GM12875 (cell line): ENCODE measurements at regions not wholly inside any gene's neighbourhood (a gene's known extent, or its start where the extent isn't known, plus 50 kb on each side); places are given as distances from the start of the nearest gene placed in this dataset.

Source experiments
- H3K4me3 ChIP-seq: one replicate; pipeline ENCODE4 v1.5.1; 2011; ENCODE audit warnings: low read depth, low read length, control low read depth
- TF ChIP-seq, protein P1 (sequence below): IDR thresholded peaks from 2 replicates; pipeline ENCODE4 v1.5.1; 2011; ENCODE audit warnings: low read depth, mild to moderate bottlenecking, control low read depth, inconsistent platforms, low read length, moderate library complexity, borderline replicate concordance; ENCODE audit not compliant: insufficient read depth

DNA sequence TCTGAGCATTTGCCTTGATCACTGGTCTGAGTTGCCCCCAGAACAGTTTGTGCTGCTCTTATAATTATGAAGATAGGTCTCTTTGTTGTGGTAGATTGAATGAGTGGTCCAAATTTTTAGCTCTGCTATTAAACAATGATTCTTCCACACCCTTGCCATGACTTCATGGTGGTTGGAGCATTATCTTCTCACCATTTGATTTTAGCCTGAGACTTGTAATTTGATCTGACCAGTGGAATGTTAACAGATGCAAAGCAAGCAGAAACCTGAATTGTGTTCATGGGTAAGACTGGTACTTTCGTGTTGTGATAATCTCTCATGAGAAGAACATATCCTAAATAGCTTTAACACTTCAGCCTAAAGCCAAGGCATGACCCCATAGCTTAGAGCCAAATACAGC, 139.1 kb downstream of the TFPI2 start:
- no peak overlapping the region for H3K4me3 ChIP-seq
- TF ChIP-seq, protein P1, sequence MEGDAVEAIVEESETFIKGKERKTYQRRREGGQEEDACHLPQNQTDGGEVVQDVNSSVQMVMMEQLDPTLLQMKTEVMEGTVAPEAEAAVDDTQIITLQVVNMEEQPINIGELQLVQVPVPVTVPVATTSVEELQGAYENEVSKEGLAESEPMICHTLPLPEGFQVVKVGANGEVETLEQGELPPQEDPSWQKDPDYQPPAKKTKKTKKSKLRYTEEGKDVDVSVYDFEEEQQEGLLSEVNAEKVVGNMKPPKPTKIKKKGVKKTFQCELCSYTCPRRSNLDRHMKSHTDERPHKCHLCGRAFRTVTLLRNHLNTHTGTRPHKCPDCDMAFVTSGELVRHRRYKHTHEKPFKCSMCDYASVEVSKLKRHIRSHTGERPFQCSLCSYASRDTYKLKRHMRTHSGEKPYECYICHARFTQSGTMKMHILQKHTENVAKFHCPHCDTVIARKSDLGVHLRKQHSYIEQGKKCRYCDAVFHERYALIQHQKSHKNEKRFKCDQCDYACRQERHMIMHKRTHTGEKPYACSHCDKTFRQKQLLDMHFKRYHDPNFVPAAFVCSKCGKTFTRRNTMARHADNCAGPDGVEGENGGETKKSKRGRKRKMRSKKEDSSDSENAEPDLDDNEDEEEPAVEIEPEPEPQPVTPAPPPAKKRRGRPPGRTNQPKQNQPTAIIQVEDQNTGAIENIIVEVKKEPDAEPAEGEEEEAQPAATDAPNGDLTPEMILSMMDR: no peak

DNA sequence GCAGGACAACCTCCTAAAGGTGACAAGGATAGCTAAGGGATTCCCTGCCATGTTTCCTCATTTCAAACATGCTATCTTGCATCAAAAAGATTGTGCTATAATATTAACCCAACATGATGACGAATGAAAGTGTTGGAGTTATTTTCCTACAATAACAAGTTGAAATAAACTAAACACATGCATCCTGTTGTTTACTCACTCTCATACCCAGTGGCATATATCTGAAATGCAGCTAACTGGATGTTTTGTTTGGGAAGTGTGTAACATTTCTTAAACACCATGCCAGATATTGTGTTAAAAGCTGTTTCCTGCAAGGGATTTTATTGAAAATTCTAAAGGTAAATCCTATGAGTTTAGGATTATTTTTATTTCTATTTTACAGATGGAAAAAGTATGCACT, 139.6 kb downstream of the TFPI2 start:
- TF ChIP-seq, protein P1: no peak
- no peak overlapping the region for H3K4me3 ChIP-seq

DNA sequence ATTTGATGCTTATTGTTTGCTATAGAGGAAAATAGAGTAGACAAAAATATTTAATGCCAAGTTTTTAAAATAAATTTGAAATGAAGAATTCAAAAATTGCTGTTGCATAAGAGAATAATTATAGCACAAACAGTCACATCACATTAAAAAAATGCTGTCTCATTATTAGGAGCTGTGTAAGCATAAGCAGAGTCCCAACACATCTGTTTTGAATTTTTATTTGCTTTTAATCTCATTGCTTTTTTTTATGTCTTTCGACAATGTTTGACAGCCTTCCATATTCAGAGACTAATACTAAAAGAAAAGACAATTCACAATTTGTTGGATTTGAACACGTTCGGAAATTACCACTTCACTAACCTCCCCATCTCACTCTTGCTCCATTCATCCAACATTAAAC, 143.5 kb downstream of the TFPI2 start:
- no peak overlapping the region for H3K4me3 ChIP-seq

DNA sequence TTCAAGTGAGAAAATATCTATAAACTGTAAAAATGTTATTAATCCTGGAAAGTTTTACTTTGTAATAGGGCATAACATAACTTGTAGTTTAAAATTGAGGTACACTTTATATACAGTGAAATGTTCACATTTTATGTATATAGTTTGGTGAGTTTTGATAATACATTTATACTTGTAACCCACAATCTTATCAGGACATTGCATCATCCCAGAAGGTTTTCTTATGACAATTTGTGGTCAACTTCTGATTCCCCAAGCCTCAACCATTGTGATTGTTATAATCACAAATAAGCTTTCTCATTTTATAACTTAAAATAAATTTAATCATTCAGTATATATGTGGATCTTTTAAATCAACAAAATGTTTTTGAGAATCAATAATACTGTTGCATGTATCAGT, 151.1 kb downstream of the TFPI2 start:
- no peak overlapping the region for H3K4me3 ChIP-seq
- TF ChIP-seq, protein P1: no peak

More for the DNA sequence above, 143.5 kb downstream of the TFPI2 start:
- TF ChIP-seq, protein P1: no peak

DNA sequence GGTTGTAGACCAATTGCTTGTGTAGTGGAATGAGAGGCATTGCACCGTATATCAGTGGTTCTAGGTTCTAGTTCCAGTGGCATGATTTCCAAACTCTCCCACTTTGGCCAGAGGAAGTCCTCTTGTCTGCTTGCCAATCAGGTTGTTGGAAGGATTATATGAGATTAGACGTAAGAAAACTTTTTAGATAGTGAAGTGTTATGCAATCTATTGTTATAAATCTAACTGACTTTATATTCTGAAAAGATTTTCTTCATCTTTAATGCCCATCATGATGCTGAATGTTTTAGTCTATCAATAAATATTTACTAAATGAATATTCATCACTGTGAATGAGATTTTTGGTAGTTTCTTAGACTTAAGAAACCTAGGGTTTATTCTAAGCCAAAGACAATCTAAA, 152.6 kb downstream of the TFPI2 start:
- no peak overlapping the region for H3K4me3 ChIP-seq
- TF ChIP-seq, protein P1: no peak

DNA sequence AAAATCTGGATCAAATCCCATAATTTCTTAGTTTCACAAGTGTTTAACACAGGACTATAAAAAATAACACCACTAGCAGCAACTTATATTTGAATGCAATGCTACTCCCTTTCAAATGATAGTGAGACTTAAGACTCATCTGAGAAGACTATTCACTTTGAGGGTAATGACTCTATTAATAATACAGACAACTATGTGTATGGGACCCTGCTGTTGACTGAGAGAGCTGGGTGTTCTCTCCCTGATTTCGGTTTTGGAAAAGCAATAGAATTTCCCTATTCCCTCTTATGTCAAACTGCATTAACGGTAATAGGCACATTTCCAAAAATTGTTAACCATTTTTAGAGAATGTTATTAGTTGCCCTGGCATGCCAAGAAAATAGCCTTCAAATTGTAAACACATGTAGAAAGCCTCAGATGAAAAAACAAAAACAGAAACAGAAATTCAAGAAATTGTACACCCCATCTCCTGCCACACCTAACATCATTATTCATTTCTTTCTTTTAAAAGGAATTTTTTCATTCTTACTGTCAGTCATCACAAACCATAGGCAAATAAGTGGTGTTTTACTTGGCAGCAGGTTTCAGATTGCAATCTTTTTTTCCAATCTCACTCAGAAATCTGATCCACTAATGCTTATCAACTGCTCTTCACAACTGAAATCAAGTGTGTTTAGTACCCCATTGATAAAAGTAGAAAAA, 153.7 kb downstream of the TFPI2 start:
- TF ChIP-seq, protein P1: no peak
- no peak overlapping the region for H3K4me3 ChIP-seq

DNA sequence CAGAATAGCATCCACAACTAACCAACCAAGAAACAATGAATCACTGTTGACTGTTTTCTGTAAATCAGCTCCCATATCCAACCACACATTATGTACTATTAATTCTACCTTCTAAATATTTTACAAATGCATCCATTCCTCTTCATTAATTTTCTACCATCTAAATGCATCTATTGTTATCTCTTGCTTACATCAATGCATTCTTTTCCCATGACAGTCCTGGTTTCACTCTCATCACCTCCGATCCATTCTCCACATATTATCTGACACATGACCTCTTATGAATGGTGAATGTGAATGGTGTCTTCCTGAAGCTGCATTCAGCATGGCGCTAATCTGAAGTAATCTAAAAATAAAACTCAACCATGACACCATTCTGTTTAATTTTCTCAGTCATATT, 153.8 kb upstream of the CALCR start:
- TF ChIP-seq, protein P1: no peak
- H3K4me3 ChIP-seq: no peak overlapping the region
